ENCODE measurements at regions not wholly inside any gene's neighbourhood (a gene's known extent, or its start where the extent isn't known, plus 50 kb on each side); places are given as distances from the start of the nearest gene placed in this dataset.

- TF ChIP-seq CHD7 (IDR thresholded peaks at IDR 0.05; ENCODE audit: insufficient replicate concordance, low read length) = no peak
- no peak for TF ChIP-seq SP4 (IDR thresholded peaks at IDR 0.05; ENCODE audit: low read length)
- TF ChIP-seq SIRT6 (IDR thresholded peaks at IDR 0.05; ENCODE audit: low read length) = no peak
- TF ChIP-seq CREB1 (IDR thresholded peaks at IDR 0.05) = no peak
- TF ChIP-seq POU5F1 (IDR thresholded peaks at IDR 0.05; ENCODE audit: low read depth, low read length) = no peak
- no peak for TF ChIP-seq ATF2 (IDR thresholded peaks at IDR 0.05; ENCODE audit: low read length)
- no peak for TF ChIP-seq RBBP5 (IDR thresholded peaks at IDR 0.05; ENCODE audit: borderline replicate concordance, low read depth, low read length)
- TF ChIP-seq CBX5 (IDR thresholded peaks at IDR 0.05; ENCODE audit: low read depth, low read length) = no peak
- no peak for TF ChIP-seq CHD1 (IDR thresholded peaks at IDR 0.05; ENCODE audit: low read depth, low read length)
- TF ChIP-seq TBP (IDR thresholded peaks at IDR 0.05; ENCODE audit: low read depth, low read length) = no peak
- no peak for TF ChIP-seq EGR1 (IDR thresholded peaks at IDR 0.05; ENCODE audit: borderline replicate concordance, low read depth, low read length)
Observed at GRCh38 chr22:23424031-23424430, 156.1 kb downstream of the IGLL1 start (continued).

Measured in H1 (cell line).